ENCODE measurements at regions not wholly inside any gene's neighbourhood (a gene's known extent, or its start where the extent isn't known, plus 50 kb on each side); places are given as distances from the start of the nearest gene placed in this dataset.

GRCh38 chr4:54548831-54549460 is 108.8 kb upstream of the KIT start:
- Histone ChIP-seq H3K27ac (no peak overlapping the region), H3K4me3 (ENCODE audit: low read depth in 1 of 2, low read length in 1 of 2) (no peak overlapping the region), H3K27me3 (no peaks in the 10 kb centered on the region), H3K36me3 (no peaks in the 10 kb centered on the region), H3K9me3 (no peaks in the 10 kb centered on the region), H3K4me1 (ENCODE audit: control insufficient read depth in 1 of 2, insufficient read depth in 1 of 2, low read depth in 1 of 2, low read length in 1 of 2) (no peaks in the 10 kb centered on the region)
- no peak for TF ChIP-seq CTCF (IDR thresholded peaks at IDR 0.05)

GRCh38 chr4:54550395-54551171 is 107.2 kb upstream of the KIT start:
- TF ChIP-seq CTCF (IDR thresholded peaks at IDR 0.05): no peak
- no peaks in the 10 kb centered on the region for H3K4me1 ChIP-seq (ENCODE audit: control insufficient read depth in 1 of 2, insufficient read depth in 1 of 2, low read depth in 1 of 2, low read length in 1 of 2)
- no peak overlapping the region for H3K4me3 ChIP-seq (ENCODE audit: low read depth in 1 of 2, low read length in 1 of 2)
- H3K9me3 ChIP-seq: no peaks in the 10 kb centered on the region
- H3K27ac ChIP-seq: no peak overlapping the region
- no peaks in the 10 kb centered on the region for H3K27me3 ChIP-seq
- H3K36me3 ChIP-seq: no peaks in the 10 kb centered on the region

GRCh38 chr4:54553001-54553400 is 104.8 kb upstream of the KIT start:
- no peak overlapping the region for H3K27ac ChIP-seq
- no peak for TF ChIP-seq CTCF (IDR thresholded peaks at IDR 0.05)
- H3K9me3 ChIP-seq: no peaks in the 10 kb centered on the region
- no peaks in the 10 kb centered on the region for H3K27me3 ChIP-seq
- H3K4me1 ChIP-seq (ENCODE audit: control insufficient read depth in 1 of 2, insufficient read depth in 1 of 2, low read depth in 1 of 2, low read length in 1 of 2): no peaks in the 10 kb centered on the region
- H3K36me3 ChIP-seq: no peaks in the 10 kb centered on the region
- no peak overlapping the region for H3K4me3 ChIP-seq (ENCODE audit: low read depth in 1 of 2, low read length in 1 of 2)

- Histone ChIP-seq H3K27me3 (no peaks in the 10 kb centered on the region), H3K36me3 (no peaks in the 10 kb centered on the region), H3K4me3 (ENCODE audit: low read depth in 1 of 2, low read length in 1 of 2) (no peak overlapping the region), H3K27ac (no peak overlapping the region), H3K9me3 (no peaks in the 10 kb centered on the region), H3K4me1 (ENCODE audit: control insufficient read depth in 1 of 2, insufficient read depth in 1 of 2, low read depth in 1 of 2, low read length in 1 of 2) (no peaks in the 10 kb centered on the region)
- TF ChIP-seq CTCF (IDR thresholded peaks at IDR 0.05): no peak
These were observed 103.3 kb upstream of the KIT start for GRCh38 chr4:54554339-54554990.

- Histone ChIP-seq H3K27me3 (no peaks in the 10 kb centered on the region), H3K4me3 (ENCODE audit: low read depth in 1 of 2, low read length in 1 of 2) (no peak overlapping the region), H3K36me3 (no peaks in the 10 kb centered on the region), H3K9me3 (no peaks in the 10 kb centered on the region), H3K27ac (no peak overlapping the region), H3K4me1 (ENCODE audit: control insufficient read depth in 1 of 2, insufficient read depth in 1 of 2, low read depth in 1 of 2, low read length in 1 of 2) (no peaks in the 10 kb centered on the region)
- no peak for TF ChIP-seq CTCF (IDR thresholded peaks at IDR 0.05)
These were observed 101.7 kb upstream of the KIT start for GRCh38 chr4:54556051-54556450.
